IMR-90 (cell line): ENCODE measurements at regions not wholly inside any gene's neighbourhood (a gene's known extent, or its start where the extent isn't known, plus 50 kb on each side); places are given as distances from the start of the nearest gene placed in this dataset.
"Not testable (repeated sequence)": the region's sequence is repeated elsewhere in the genome, so short reads cannot be mapped to it uniquely, and the experiment has no call there.

Experiments used
- ATAC-seq: fragments of 200-7000 bp; cut with Tn5 transposase; 2 replicates; pipeline ENCODE4 v1.9.1; 2020; ENCODE audit warnings: low read depth, mild to moderate bottlenecking, moderate library complexity
- BruUV-seq: library from RNA; stranded (reverse); fragments of 400-500 nt; replicated peaks from 2 replicates; lab custom pipeline; 2021; lab: Mats Ljungman, UMichigan
- CTCF ChIA-PET: fragments of 300-600 bp; formaldehyde crosslinking; extraction: SDS; loops from one replicate; lab custom pipeline; 2021; ENCODE audit warnings: antibody characterized with exemption; lab: Yijun Ruan, JAX
- POLR2A ChIA-PET: fragments of 300-600 bp; sonication (Branson Sonifier 250); formaldehyde crosslinking; loops from one replicate; lab custom pipeline; 2022; ENCODE audit warnings: antibody characterized with exemption; ENCODE audit not compliant: unreplicated experiment; lab: Charles Lee
- DNase-seq: peaks from one replicate; pipeline ENCODE4 v3.0.0; 2013
- H2AFZ ChIP-seq: replicated peaks from 2 replicates; pipeline ENCODE3; 2013; ENCODE audit warnings: low read length, mild to moderate bottlenecking; ENCODE audit not compliant: poor library complexity
- H2AK5ac ChIP-seq: 2 replicates; pipeline ENCODE4 v1.6.1; 2013; ENCODE audit warnings: low read depth, low read length, inconsistent platforms
- H2AK9ac ChIP-seq: replicated peaks from 2 replicates; pipeline ENCODE3; 2013; ENCODE audit warnings: mild to moderate bottlenecking, low read depth, low read length, moderate library complexity; ENCODE audit not compliant: poor library complexity
- H2BK120ac ChIP-seq: 2 replicates; pipeline ENCODE4 v1.6.1; 2013; ENCODE audit warnings: low read depth, low read length, inconsistent platforms
- H2BK15ac ChIP-seq: 3 replicates; pipeline ENCODE4 v1.6.1; 2013; ENCODE audit warnings: low read depth, low read length, inconsistent platforms
- H2BK20ac ChIP-seq: 2 replicates; pipeline ENCODE4 v1.6.1; 2013; ENCODE audit warnings: low read depth, mild to moderate bottlenecking, inconsistent platforms, low read length, moderate library complexity
- H2BK5ac ChIP-seq: 2 replicates; pipeline ENCODE4 v1.6.1; 2013; ENCODE audit warnings: mild to moderate bottlenecking, low read depth, low read length, inconsistent platforms; ENCODE audit not compliant: poor library complexity, severe bottlenecking
- H3K14ac ChIP-seq: replicated peaks from 2 replicates; pipeline ENCODE4 v1.6.1; 2013; ENCODE audit warnings: low read depth, low read length, inconsistent platforms
- H3K18ac ChIP-seq: 2 replicates; pipeline ENCODE4 v1.6.1; 2013; ENCODE audit warnings: low read depth, low read length, control low read depth
- H3K23ac ChIP-seq: 2 replicates; pipeline ENCODE4 v1.6.1; 2013; ENCODE audit warnings: low read depth, low read length, inconsistent platforms
- H3K27ac ChIP-seq: 2 replicates; pipeline ENCODE4 v1.5.1; 2013; ENCODE audit warnings: mild to moderate bottlenecking, control low read depth, low read length; ENCODE audit not compliant: insufficient read depth
- H3K27me3 ChIP-seq: 2 replicates; pipeline ENCODE4 v1.6.1; 2013; ENCODE audit warnings: low read length; ENCODE audit not compliant: control insufficient read depth, insufficient read depth
- H3K36me3 ChIP-seq: 2 replicates; pipeline ENCODE4 v1.6.1; 2013; ENCODE audit warnings: low read length, mixed read lengths; ENCODE audit not compliant: control insufficient read depth, insufficient read depth
- H3K4ac ChIP-seq: 2 replicates; pipeline ENCODE4 v1.6.1; 2013; ENCODE audit warnings: low read depth, low read length, inconsistent platforms
- H3K4me1 ChIP-seq: 2 replicates; pipeline ENCODE4 v1.6.1; 2013; ENCODE audit warnings: low read length, mixed read lengths; ENCODE audit not compliant: control insufficient read depth, insufficient read depth
- H3K4me2 ChIP-seq: 2 replicates; pipeline ENCODE4 v1.6.1; 2013; ENCODE audit warnings: low read depth, mild to moderate bottlenecking, control low read depth, low read length, moderate library complexity
- H3K4me3 ChIP-seq: 2 replicates; pipeline ENCODE4 v1.5.1; 2013; ENCODE audit warnings: low read depth, mild to moderate bottlenecking, control low read depth, low read length, moderate library complexity; ENCODE audit not compliant: insufficient read depth
- H3K56ac ChIP-seq: 2 replicates; pipeline ENCODE4 v1.6.1; 2013; ENCODE audit warnings: low read length, inconsistent platforms; ENCODE audit not compliant: insufficient read depth; ENCODE audit errors: extremely low read depth
- H3K79me1 ChIP-seq, 2 experiments: 2 replicates each; pipeline ENCODE4 v1.6.1; 2013; ENCODE audit warnings: low read length in 2 of 2, inconsistent platforms in 1 of 2, low read depth in 1 of 2
- H3K9ac ChIP-seq: 2 replicates; pipeline ENCODE4 v1.6.1; 2013; ENCODE audit warnings: low read depth, low read length, control low read depth
- H3K9me1 ChIP-seq: 2 replicates; pipeline ENCODE4 v1.6.1; 2013; ENCODE audit warnings: low read length, inconsistent platforms; ENCODE audit not compliant: insufficient read depth
- H3K9me3 ChIP-seq: 2 replicates; pipeline ENCODE4 v1.6.1; 2013; ENCODE audit warnings: low read length; ENCODE audit not compliant: control insufficient read depth, insufficient read depth
- H4K20me1 ChIP-seq: 2 replicates; pipeline ENCODE4 v1.6.1; 2013; ENCODE audit warnings: low read length, inconsistent platforms; ENCODE audit not compliant: insufficient read depth
- H4K5ac ChIP-seq: 2 replicates; pipeline ENCODE4 v1.6.1; 2013; ENCODE audit warnings: mild to moderate bottlenecking, low read depth, low read length, control low read depth
- H4K8ac ChIP-seq, 2 experiments: 2 replicates each; pipeline ENCODE4 v1.6.1; 2013; ENCODE audit warnings: low read depth in 2 of 2, low read length in 2 of 2, control low read depth in 1 of 2, inconsistent platforms in 1 of 2
- H4K91ac ChIP-seq: 2 replicates; pipeline ENCODE4 v1.6.1; 2013; ENCODE audit warnings: low read depth, low read length, inconsistent platforms; ENCODE audit not compliant: insufficient read depth
- WGBS, 2 experiments: methylation state at CpG; one replicate each; pipeline versions ENCODE4 v1.1.5 to v1.1.7; 2013; ENCODE audit warnings: missing lambda C conversion rate in 2 of 2; ENCODE audit not compliant: insufficient read length in 1 of 2; ENCODE audit errors: extremely low coverage in 2 of 2; 5-methylcytosine and 5-hydroxymethylcytosine counted together
- dilution Hi-C: fragments of 300-500 bp; cut with HindIII; formaldehyde crosslinking; loops from one replicate; pipeline ENCODE4 v1.14.3; 2018; ENCODE audit warnings: low sequenced_read_pairs; ENCODE audit not compliant: unreplicated experiment
- in situ Hi-C: fragments of 300-500 bp; cut with MboI; formaldehyde crosslinking; loops from 3 replicates; pipeline ENCODE4 v1.14.3; 2019; ENCODE audit warnings: low sequenced_read_pairs, inconsistent platforms, mixed read lengths
- intact Hi-C: fragments of 100-400 bp; cut with micrococcal nuclease; formaldehyde crosslinking; loops from 2 replicates; pipeline ENCODE4 v1.10.0; 2022

- H3K4ac ChIP-seq, H2BK15ac ChIP-seq, H3K9me3 ChIP-seq, H2AFZ ChIP-seq, H3K27ac ChIP-seq, H3K14ac ChIP-seq, H3K27me3 ChIP-seq, H2BK5ac ChIP-seq, H3K9ac ChIP-seq, BruUV-seq, intact Hi-C loops, H3K9me1 ChIP-seq, H2BK20ac ChIP-seq, H2AK9ac ChIP-seq, H3K56ac ChIP-seq, H3K4me2 ChIP-seq, CTCF ChIA-PET, H3K18ac ChIP-seq, ATAC-seq, DNase-seq, dilution Hi-C loops, H2AK5ac ChIP-seq, in situ Hi-C loops, H3K4me1 ChIP-seq, H2BK120ac ChIP-seq, H4K5ac ChIP-seq, H4K20me1 ChIP-seq, H3K23ac ChIP-seq, H3K36me3 ChIP-seq, POLR2A ChIA-PET, H4K91ac ChIP-seq, H4K8ac ChIP-seq, H3K79me1 ChIP-seq, H3K4me3 ChIP-seq: not testable (repeated sequence)
- WGBS, 2 experiments, result no CpG with 5 or more reads among the region's 3 CpGs
Observed at GRCh38 chr9:42370172-42370571, 186.7 kb downstream of the SPATA31A6 start.

GRCh38 chr9:42371417-42371816 is 188.0 kb downstream of the SPATA31A6 start:
- in situ Hi-C loops, H4K5ac ChIP-seq, H3K4me3 ChIP-seq, H3K27me3 ChIP-seq, H3K14ac ChIP-seq, H3K9me3 ChIP-seq, H3K23ac ChIP-seq, H2BK20ac ChIP-seq, H4K20me1 ChIP-seq, H2BK5ac ChIP-seq, H4K8ac ChIP-seq, H3K4ac ChIP-seq, H2BK120ac ChIP-seq, H2BK15ac ChIP-seq, H3K9ac ChIP-seq, H3K79me1 ChIP-seq, H3K18ac ChIP-seq, H2AFZ ChIP-seq, ATAC-seq, BruUV-seq, H4K91ac ChIP-seq, H3K56ac ChIP-seq, dilution Hi-C loops, H3K9me1 ChIP-seq, DNase-seq, CTCF ChIA-PET, H3K4me1 ChIP-seq, H2AK9ac ChIP-seq, H3K27ac ChIP-seq, H3K36me3 ChIP-seq, H2AK5ac ChIP-seq, H3K4me2 ChIP-seq, POLR2A ChIA-PET, intact Hi-C loops: not testable (repeated sequence)
- no CpG with 5 or more reads among the region's 1 CpG for WGBS, 2 experiments
